ENCODE measurements at regions not wholly inside any gene's neighbourhood (a gene's known extent, or its start where the extent isn't known, plus 50 kb on each side); places are given as distances from the start of the nearest gene placed in this dataset.

- TF ChIP-seq EZH2 (IDR thresholded peaks at IDR 0.05) = no peak
- TF ChIP-seq MAX (IDR thresholded peaks at IDR 0.05) = no peak
- no peak for TF ChIP-seq CTCF (IDR thresholded peaks at IDR 0.05 in 2 of 3, conservative IDR thresholded peaks at IDR 0.05 in 1 of 3; ENCODE audit: borderline replicate concordance in 1 of 3, insufficient read depth in 1 of 3, low read depth in 2 of 3, low read length in 2 of 3)
- no peak for TF ChIP-seq POLR2A (IDR thresholded peaks at IDR 0.05; ENCODE audit: borderline replicate concordance, extremely low read depth, insufficient read depth, insufficient read length)
- TF ChIP-seq ELF1 (IDR thresholded peaks at IDR 0.05; ENCODE audit: borderline replicate concordance, low read depth) = no peak
These were observed 453.3 kb upstream of the KLF4 start for GRCh38 chr9:107942856-107943255.

Measured in HCT116 (cell line).